CD4-positive, alpha-beta T cell treated with Interleukin-17A for 4 hours (primary cell): ENCODE measurements at regions not wholly inside any gene's neighbourhood (a gene's known extent, or its start where the extent isn't known, plus 50 kb on each side); places are given as distances from the start of the nearest gene placed in this dataset.

Experiments used
- DNase-seq: peaks from one replicate; pipeline ENCODE4 v3.0.0-alpha.2; 2020; ENCODE audit warnings: mixed read lengths

GRCh38 chr15:77749236-77749997 is 116.7 kb upstream of the LINGO1 start:
- no peak for DNase-seq

GRCh38 chr15:77748078-77749064 is 115.7 kb upstream of the LINGO1 start:
- DNase-seq: no peak

- no peak for DNase-seq
Observed at GRCh38 chr15:77747175-77748077, 114.7 kb upstream of the LINGO1 start.

GRCh38 chr15:77746254-77747174 is 113.8 kb upstream of the LINGO1 start:
- DNase-seq: no peak

- DNase-seq: no peak
Observed at GRCh38 chr15:77744398-77744797, 111.7 kb upstream of the LINGO1 start.

GRCh38 chr15:77742570-77742969 is 109.9 kb upstream of the LINGO1 start:
- no peak for DNase-seq

- no peak for DNase-seq
Observed at GRCh38 chr15:77742127-77742526, 109.4 kb upstream of the LINGO1 start.

- no peak for DNase-seq
Observed at GRCh38 chr15:77741106-77741505, 108.4 kb upstream of the LINGO1 start.

GRCh38 chr15:77739591-77740378 is 107.1 kb upstream of the LINGO1 start:
- no peak for DNase-seq

GRCh38 chr15:77738441-77739302 is 106.0 kb upstream of the LINGO1 start:
- no peak for DNase-seq

- no peak for DNase-seq
Observed at GRCh38 chr15:77738038-77738370, 105.3 kb upstream of the LINGO1 start.

- no peak for DNase-seq
Observed at GRCh38 chr15:77737238-77738037, 104.7 kb upstream of the LINGO1 start.

- no peak for DNase-seq
Observed at GRCh38 chr15:77734306-77734705, 101.6 kb upstream of the LINGO1 start.

- no peak for DNase-seq
Observed at GRCh38 chr15:77733579-77734300, 101.0 kb upstream of the LINGO1 start.

- DNase-seq: no peak
Observed at GRCh38 chr15:77732514-77733335, 100.0 kb upstream of the LINGO1 start.

GRCh38 chr15:77731945-77732344 is 99.2 kb upstream of the LINGO1 start:
- no peak for DNase-seq

- DNase-seq: no peak
Observed at GRCh38 chr15:77731067-77731466, 98.4 kb upstream of the LINGO1 start.
